ENCODE measurements at regions not wholly inside any gene's neighbourhood (a gene's known extent, or its start where the extent isn't known, plus 50 kb on each side); places are given as distances from the start of the nearest gene placed in this dataset.

GRCh38 chr5:58241389-58241788, 218.5 kb downstream of the PLK2 start:
- TF ChIP-seq POLR2A (IDR thresholded peaks at IDR 0.05) (no peak), CTCF (IDR thresholded peaks at IDR 0.05) (no peak), EP300 (IDR thresholded peaks at IDR 0.05) (no peak)

Measured in ovary (tissue), 3 donors.